H9 (cell line): ENCODE measurements at regions not wholly inside any gene's neighbourhood (a gene's known extent, or its start where the extent isn't known, plus 50 kb on each side); places are given as distances from the start of the nearest gene placed in this dataset.

Experiments used
- DNase-seq: peaks from one replicate; pipeline ENCODE4 v3.0.0-alpha.2; 2017
- H2AFZ ChIP-seq: one replicate; pipeline ENCODE4 v1.6.1; 2013; ENCODE audit warnings: mild to moderate bottlenecking, low read length, control low read depth, moderate library complexity
- H2AK5ac ChIP-seq: 2 replicates; pipeline ENCODE4 v1.6.1; 2013; ENCODE audit warnings: low read length, control low read depth, mixed read lengths; ENCODE audit not compliant: insufficient read length
- H2BK120ac ChIP-seq: one replicate; pipeline ENCODE4 v1.6.1; 2013; ENCODE audit warnings: low read depth, mild to moderate bottlenecking, low read length, control low read depth, inconsistent platforms; ENCODE audit not compliant: poor library complexity, severe bottlenecking
- H2BK12ac ChIP-seq: 2 replicates; pipeline ENCODE4 v1.6.1; 2013; ENCODE audit warnings: low read length, control low read depth, mixed read lengths, low read depth; ENCODE audit not compliant: insufficient read length
- H2BK15ac ChIP-seq: 2 replicates; pipeline ENCODE4 v1.6.1; 2013; ENCODE audit warnings: low read depth, low read length, control low read depth
- H2BK20ac ChIP-seq: one replicate; pipeline ENCODE4 v1.6.1; 2013; ENCODE audit warnings: low read depth, mild to moderate bottlenecking, low read length, control low read depth, inconsistent platforms; ENCODE audit not compliant: poor library complexity, severe bottlenecking
- H2BK5ac ChIP-seq: 2 replicates; pipeline ENCODE4 v1.6.1; 2013; ENCODE audit warnings: low read length, control low read depth, mixed read lengths; ENCODE audit not compliant: insufficient read length
- H3K14ac ChIP-seq: 2 replicates; pipeline ENCODE4 v1.6.1; 2013; ENCODE audit warnings: low read length, control low read depth; ENCODE audit not compliant: insufficient read depth
- H3K18ac ChIP-seq: 2 replicates; pipeline ENCODE4 v1.6.1; 2013; ENCODE audit warnings: low read depth, mild to moderate bottlenecking, mixed read lengths, low read length, control low read depth; ENCODE audit not compliant: insufficient read length
- H3K23ac ChIP-seq: 2 replicates; pipeline ENCODE4 v1.6.1; 2013; ENCODE audit warnings: low read length, control low read depth, mixed read lengths, low read depth; ENCODE audit not compliant: insufficient read length
- H3K23me2 ChIP-seq: 2 replicates; pipeline ENCODE4 v1.6.1; 2013; ENCODE audit warnings: low read depth, mild to moderate bottlenecking, mixed read lengths, low read length, control low read depth; ENCODE audit not compliant: insufficient read length, poor library complexity, severe bottlenecking
- H3K27ac ChIP-seq: 2 replicates; pipeline ENCODE4 v1.5.1; 2013; ENCODE audit warnings: low read length, control low read depth, mixed read lengths, low read depth; ENCODE audit not compliant: insufficient read length
- H3K27me3 ChIP-seq: 2 replicates; pipeline ENCODE4 v1.6.1; 2013; ENCODE audit warnings: low read length, control low read depth, inconsistent platforms; ENCODE audit not compliant: insufficient read depth
- H3K4ac ChIP-seq: 2 replicates; pipeline ENCODE4 v1.6.1; 2013; ENCODE audit warnings: low read depth, mild to moderate bottlenecking, control low read depth, inconsistent platforms, low read length, moderate library complexity
- H3K4me1 ChIP-seq: 2 replicates; pipeline ENCODE4 v1.6.1; 2013; ENCODE audit warnings: low read length, control low read depth, inconsistent platforms; ENCODE audit not compliant: insufficient read depth
- H3K4me2 ChIP-seq: 2 replicates; pipeline ENCODE4 v1.6.1; 2013; ENCODE audit warnings: low read length, control low read depth, mixed read lengths; ENCODE audit not compliant: insufficient read length, insufficient read depth
- H3K56ac ChIP-seq: 2 replicates; pipeline ENCODE4 v1.6.1; 2013; ENCODE audit warnings: low read depth, mild to moderate bottlenecking, mixed read lengths, low read length, control low read depth; ENCODE audit not compliant: insufficient read length
- H3K79me1 ChIP-seq: 2 replicates; pipeline ENCODE4 v1.6.1; 2013; ENCODE audit warnings: low read depth, mild to moderate bottlenecking, moderate library complexity, low read length, control low read depth, inconsistent platforms; ENCODE audit not compliant: insufficient read depth, poor library complexity, severe bottlenecking
- H3K79me2 ChIP-seq: 2 replicates; pipeline ENCODE4 v1.6.1; 2013; ENCODE audit warnings: low read length, control low read depth, inconsistent platforms; ENCODE audit not compliant: insufficient read depth
- H3K9ac ChIP-seq: 2 replicates; pipeline ENCODE4 v1.6.1; 2013; ENCODE audit warnings: low read length, control low read depth, mixed read lengths; ENCODE audit not compliant: insufficient read length; ENCODE audit errors: extremely low read depth
- H3K9me3 ChIP-seq: one replicate; pipeline ENCODE4 v1.6.1; 2013; ENCODE audit warnings: low read depth, low read length, inconsistent platforms; ENCODE audit not compliant: control insufficient read depth
- H3T11ph ChIP-seq: one replicate; pipeline ENCODE4 v1.6.1; 2013; ENCODE audit warnings: mild to moderate bottlenecking, low read length, control low read depth, inconsistent platforms
- H4K20me1 ChIP-seq: one replicate; pipeline ENCODE4 v1.6.1; 2013; ENCODE audit not compliant: control insufficient read depth, insufficient read length, insufficient read depth
- H4K5ac ChIP-seq: 2 replicates; pipeline ENCODE4 v1.6.1; 2013; ENCODE audit warnings: low read depth, mild to moderate bottlenecking, mixed read lengths, low read length, control low read depth; ENCODE audit not compliant: insufficient read length
- H4K8ac ChIP-seq: replicated peaks from 2 replicates; pipeline ENCODE4 v1.6.1; 2013; ENCODE audit warnings: low read length, control low read depth, mixed read lengths, low read depth; ENCODE audit not compliant: insufficient read length
- H4K91ac ChIP-seq: 2 replicates; pipeline ENCODE4 v1.6.1; 2013; ENCODE audit warnings: low read depth, mild to moderate bottlenecking, moderate library complexity, mixed read lengths, low read length, control low read depth; ENCODE audit not compliant: insufficient read length
- H3K27ac Mint-ChIP-seq, 3 experiments: 2 replicates in 2 of 3; 3 replicates in 1 of 3; pipeline ENCODE4 v1.8.0; 2020 to 2021; ENCODE audit warnings: mixed read lengths in 3 of 3, mild to moderate bottlenecking in 1 of 3, moderate library complexity in 1 of 3
- H3K27me3 Mint-ChIP-seq: 2 replicates; pipeline ENCODE4 v1.8.0; 2021; ENCODE audit warnings: low read depth, mild to moderate bottlenecking, moderate library complexity, mixed read lengths
- H3K36me3 Mint-ChIP-seq, 3 experiments: 2 replicates in 2 of 3; 3 replicates in 1 of 3; pipeline ENCODE4 v1.8.0; 2020 to 2021; ENCODE audit warnings: low read depth in 3 of 3, mixed read lengths in 3 of 3; ENCODE audit not compliant: insufficient read depth in 1 of 3
- H3K4me1 Mint-ChIP-seq, 2 experiments: 2 replicates each; pipeline ENCODE4 v1.8.0; 2020; ENCODE audit warnings: mixed read lengths in 2 of 2
- H3K4me3 Mint-ChIP-seq, 2 experiments: 2 replicates in 1 of 2; 3 replicates in 1 of 2; pipeline ENCODE4 v1.8.0; 2020 to 2021; ENCODE audit warnings: mild to moderate bottlenecking in 2 of 2, mixed read lengths in 2 of 2, moderate library complexity in 1 of 2
- H3K9me3 Mint-ChIP-seq, 2 experiments: 2 replicates in 1 of 2; 3 replicates in 1 of 2; pipeline ENCODE4 v1.8.0; 2020; ENCODE audit warnings: mild to moderate bottlenecking in 2 of 2, mixed read lengths in 2 of 2, moderate library complexity in 1 of 2
- CTCF ChIP-seq: fragments of 200-600 bp; sonication (generic); conservative IDR thresholded peaks from 3 replicates; pipeline ENCODE4 v1.8.0; 2021; ENCODE audit warnings: antibody characterized with exemption, mild to moderate bottlenecking
- WGBS: extraction: QIAGEN DNeasy Blood & Tissue Kit; methylation state at CpG from one replicate; pipeline ENCODE4 v1.1.7; 2013; ENCODE audit warnings: missing lambda C conversion rate, low lambda C conversion rate, mixed read lengths; ENCODE audit not compliant: insufficient read length; ENCODE audit errors: extremely low coverage; 5-methylcytosine and 5-hydroxymethylcytosine counted together

- no peak overlapping the region for H3K4me2 ChIP-seq
- no peak overlapping the region for H3K4ac ChIP-seq
- no peaks in the 10 kb centered on the region for H3K79me2 ChIP-seq
- H3K27ac ChIP-seq: no peak overlapping the region
- no peak overlapping the region for H3T11ph ChIP-seq
- H4K8ac ChIP-seq: no peak overlapping the region
- Mint-ChIP-seq H3K27me3 (peaks cover 2% of the 10 kb centered on the region), H3K36me3 (peaks cover 6 to 20% (median 10%) of the 10 kb centered on the region in 3 experiments; a peak in 5 of 7 replicates), H3K4me1 (peaks cover 25 to 26% of the 10 kb centered on the region in 2 experiments), H3K9me3 (peaks cover 7 to 11% of the 10 kb centered on the region in 2 experiments), H3K27ac (no peak overlapping the region), H3K4me3 (no peak overlapping the region)
- H3K23ac ChIP-seq: no peak overlapping the region
- WGBS: no CpG with 5 or more reads among the region's 3 CpGs
- H2BK5ac ChIP-seq: no peak overlapping the region
- no peaks in the 10 kb centered on the region for H3K27me3 ChIP-seq
- DNase-seq: no peak
- H3K56ac ChIP-seq: no peak overlapping the region
- H3K14ac ChIP-seq: no peak overlapping the region
- H2BK20ac ChIP-seq: no peak overlapping the region
- no peak for TF ChIP-seq CTCF
- no peaks in the 10 kb centered on the region for H3K79me1 ChIP-seq
- H4K20me1 ChIP-seq: no peaks in the 10 kb centered on the region
- H2BK12ac ChIP-seq: no peak overlapping the region
- H2AK5ac ChIP-seq: no peak overlapping the region
- no peak overlapping the region for H4K5ac ChIP-seq
- no peaks in the 10 kb centered on the region for H3K9me3 ChIP-seq
- H3K9ac ChIP-seq: no peak overlapping the region
- H2BK15ac ChIP-seq: no peak overlapping the region
- H3K18ac ChIP-seq: no peak overlapping the region
- no peak overlapping the region for H2BK120ac ChIP-seq
- H3K4me1 ChIP-seq: no peaks in the 10 kb centered on the region; the same call in 1 of the 2 replicates
- no peak overlapping the region for H2AFZ ChIP-seq
- H3K23me2 ChIP-seq: no peaks in the 10 kb centered on the region
- H4K91ac ChIP-seq: no peak overlapping the region
Measured at GRCh38 chr10:93148476-93148875, 74.8 kb downstream of the CYP26A1 start.
